A673 (cell line): ENCODE measurements at regions not wholly inside any gene's neighbourhood (a gene's known extent, or its start where the extent isn't known, plus 50 kb on each side); places are given as distances from the start of the nearest gene placed in this dataset.

Source experiments
- EZH2 ChIP-seq: fragments of 200-600 bp; sonication (generic); IDR thresholded peaks from 2 replicates; pipeline ENCODE4 v1.6.1; 2017; ENCODE audit warnings: borderline replicate concordance, low read depth, mild to moderate bottlenecking, mixed read lengths, antibody characterized with exemption, low read length; ENCODE audit not compliant: poor library complexity, severe bottlenecking
- TF ChIP-seq, protein P1 (sequence below): fragments of 300-800, 200-600 bp; sonication (generic); conservative IDR thresholded peaks from 2 replicates; pipeline ENCODE4 v1.5.1; 2017; ENCODE audit warnings: low read depth, mild to moderate bottlenecking, antibody characterized with exemption, low read length, moderate library complexity, mixed read lengths

- TF ChIP-seq, protein P1, sequence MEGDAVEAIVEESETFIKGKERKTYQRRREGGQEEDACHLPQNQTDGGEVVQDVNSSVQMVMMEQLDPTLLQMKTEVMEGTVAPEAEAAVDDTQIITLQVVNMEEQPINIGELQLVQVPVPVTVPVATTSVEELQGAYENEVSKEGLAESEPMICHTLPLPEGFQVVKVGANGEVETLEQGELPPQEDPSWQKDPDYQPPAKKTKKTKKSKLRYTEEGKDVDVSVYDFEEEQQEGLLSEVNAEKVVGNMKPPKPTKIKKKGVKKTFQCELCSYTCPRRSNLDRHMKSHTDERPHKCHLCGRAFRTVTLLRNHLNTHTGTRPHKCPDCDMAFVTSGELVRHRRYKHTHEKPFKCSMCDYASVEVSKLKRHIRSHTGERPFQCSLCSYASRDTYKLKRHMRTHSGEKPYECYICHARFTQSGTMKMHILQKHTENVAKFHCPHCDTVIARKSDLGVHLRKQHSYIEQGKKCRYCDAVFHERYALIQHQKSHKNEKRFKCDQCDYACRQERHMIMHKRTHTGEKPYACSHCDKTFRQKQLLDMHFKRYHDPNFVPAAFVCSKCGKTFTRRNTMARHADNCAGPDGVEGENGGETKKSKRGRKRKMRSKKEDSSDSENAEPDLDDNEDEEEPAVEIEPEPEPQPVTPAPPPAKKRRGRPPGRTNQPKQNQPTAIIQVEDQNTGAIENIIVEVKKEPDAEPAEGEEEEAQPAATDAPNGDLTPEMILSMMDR: no peak
- no peak for TF ChIP-seq EZH2
Measured at GRCh38 chr11:112538534-112539280, 278.0 kb upstream of the PLET1 start.
